ENCODE measurements at regions not wholly inside any gene's neighbourhood (a gene's known extent, or its start where the extent isn't known, plus 50 kb on each side); places are given as distances from the start of the nearest gene placed in this dataset.

- TF ChIP-seq, protein P1, sequence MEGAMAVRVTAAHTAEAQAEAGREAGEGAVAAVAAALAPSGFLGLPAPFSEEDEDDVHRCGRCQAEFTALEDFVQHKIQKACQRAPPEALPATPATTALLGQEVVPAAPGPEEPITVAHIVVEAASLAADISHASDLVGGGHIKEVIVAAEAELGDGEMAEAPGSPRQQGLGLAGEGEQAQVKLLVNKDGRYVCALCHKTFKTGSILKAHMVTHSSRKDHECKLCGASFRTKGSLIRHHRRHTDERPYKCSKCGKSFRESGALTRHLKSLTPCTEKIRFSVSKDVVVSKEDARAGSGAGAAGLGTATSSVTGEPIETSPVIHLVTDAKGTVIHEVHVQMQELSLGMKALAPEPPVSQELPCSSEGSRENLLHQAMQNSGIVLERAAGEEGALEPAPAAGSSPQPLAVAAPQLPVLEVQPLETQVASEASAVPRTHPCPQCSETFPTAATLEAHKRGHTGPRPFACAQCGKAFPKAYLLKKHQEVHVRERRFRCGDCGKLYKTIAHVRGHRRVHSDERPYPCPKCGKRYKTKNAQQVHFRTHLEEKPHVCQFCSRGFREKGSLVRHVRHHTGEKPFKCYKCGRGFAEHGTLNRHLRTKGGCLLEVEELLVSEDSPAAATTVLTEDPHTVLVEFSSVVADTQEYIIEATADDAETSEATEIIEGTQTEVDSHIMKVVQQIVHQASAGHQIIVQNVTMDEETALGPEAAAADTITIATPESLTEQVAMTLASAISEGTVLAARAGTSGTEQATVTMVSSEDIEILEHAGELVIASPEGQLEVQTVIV (IDR thresholded peaks at IDR 0.05; ENCODE audit: borderline replicate concordance, partially characterized antibody) = no peak
- TF ChIP-seq SMARCA5 (IDR thresholded peaks at IDR 0.05) = no peak
- TF ChIP-seq, protein P2, sequence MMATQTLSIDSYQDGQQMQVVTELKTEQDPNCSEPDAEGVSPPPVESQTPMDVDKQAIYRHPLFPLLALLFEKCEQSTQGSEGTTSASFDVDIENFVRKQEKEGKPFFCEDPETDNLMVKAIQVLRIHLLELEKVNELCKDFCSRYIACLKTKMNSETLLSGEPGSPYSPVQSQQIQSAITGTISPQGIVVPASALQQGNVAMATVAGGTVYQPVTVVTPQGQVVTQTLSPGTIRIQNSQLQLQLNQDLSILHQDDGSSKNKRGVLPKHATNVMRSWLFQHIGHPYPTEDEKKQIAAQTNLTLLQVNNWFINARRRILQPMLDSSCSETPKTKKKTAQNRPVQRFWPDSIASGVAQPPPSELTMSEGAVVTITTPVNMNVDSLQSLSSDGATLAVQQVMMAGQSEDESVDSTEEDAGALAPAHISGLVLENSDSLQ (IDR thresholded peaks at IDR 0.05) = no peak
These were observed 132.3 kb downstream of the C12orf75 start (continued) for GRCh38 chr12:105462831-105463230.

- Histone ChIP-seq H3K4me1 (ENCODE audit: control insufficient read depth, insufficient read depth, low read length) (no peaks in the 10 kb centered on the region), H3K4me2 (ENCODE audit: control insufficient read depth, insufficient read depth) (no peak overlapping the region), H3K36me3 (ENCODE audit: control insufficient read depth in 2 of 2, insufficient read depth in 2 of 2, low read length in 1 of 2) (no peaks in the 10 kb centered on the region), H3K9ac (ENCODE audit: control insufficient read depth, insufficient read depth, low read length) (no peak overlapping the region), H3K9me3 (replicated peaks; ENCODE audit: control insufficient read depth, insufficient read depth, low read length) (no peaks in the 10 kb centered on the region), H3K27me3 (replicated peaks in 1 of 2; ENCODE audit: control insufficient read depth in 2 of 2, insufficient read depth in 2 of 2, low read length in 1 of 2) (peaks cover 0 to 2% of the 10 kb centered on the region in 2 experiments; a peak in 1 of 4 replicates), H3K4me3 (no peak overlapping the region), H2AFZ (ENCODE audit: control insufficient read depth, low read depth, low read length) (no peak overlapping the region), H3K27ac (ENCODE audit: control insufficient read depth, insufficient read depth) (no peak overlapping the region), H3K79me2 (ENCODE audit: control insufficient read depth, insufficient read depth, low read length) (no peaks in the 10 kb centered on the region), H4K20me1 (ENCODE audit: control insufficient read depth, insufficient read depth) (no peaks in the 10 kb centered on the region)
- ChIA-PET SMC1A (ENCODE audit: uncharacterized antibody, unreplicated experiment) (no interaction called here), POLR2A (no interaction called here), RAD21 (ENCODE audit: unreplicated experiment) (no interaction called here), CTCF (no interaction called here)
- BruUV-seq (replicated peaks) = no TSS peak
- no peak for ATAC-seq
- FAIRE-seq = no peak
- WGBS (ENCODE audit: insufficient coverage, insufficient replicate concordance, low lambda C conversion rate, missing lambda C conversion rate) = 44% methylated on average over 3 of the region's 3 CpGs
- intact Hi-C loops (cut with micrococcal nuclease; ENCODE audit: unreplicated experiment) (no loop called here), in situ Hi-C loops (cut with MboI) (no loop called here)
- DNase-seq (ENCODE audit: low read depth, low spot score) = no peak
- TF ChIP-seq CHD1 (IDR thresholded peaks at IDR 0.05; ENCODE audit: low read depth, low read length) (no peak), ELK1 (IDR thresholded peaks at IDR 0.05; ENCODE audit: low read depth, low read length) (no peak), RB1 (IDR thresholded peaks at IDR 0.05; ENCODE audit: borderline replicate concordance) (no peak), ZNF274 (IDR thresholded peaks at IDR 0.05; ENCODE audit: insufficient read depth, insufficient read length) (no peak), KDM1A (IDR thresholded peaks at IDR 0.05; ENCODE audit: borderline replicate concordance) (no peak)
These were observed 133.9 kb downstream of the C12orf75 start for GRCh38 chr12:105464406-105464805.
